HCT116 (cell line): ENCODE measurements at regions not wholly inside any gene's neighbourhood (a gene's known extent, or its start where the extent isn't known, plus 50 kb on each side); places are given as distances from the start of the nearest gene placed in this dataset.

Experiments used
- ATAC-seq: fragments of 200-7000 bp; cut with Tn5 transposase; 2 replicates; pipeline ENCODE4 v1.9.1; 2020; ENCODE audit warnings: mild to moderate bottlenecking, moderate library complexity
- BruUV-seq: library from RNA; stranded (reverse); fragments of 400-500 nt; replicated peaks from 2 replicates; lab custom pipeline; 2021; lab: Mats Ljungman, UMichigan
- CTCF ChIA-PET: fragments of 300-600 bp; sonication (Branson Sonifier 250); formaldehyde crosslinking; loops from one replicate; lab custom pipeline; 2021; ENCODE audit warnings: antibody characterized with exemption; lab: Charles Lee
- POLR2A ChIA-PET: fragments of 300-600, 350-600 bp; sonication (Branson Sonifier 250); formaldehyde crosslinking; loops from one replicate; lab custom pipeline; 2021; ENCODE audit warnings: antibody characterized with exemption; lab: Charles Lee
- RAD21 ChIA-PET, 2 experiments: fragments of 300-600 bp; sonication (Branson Sonifier 250); formaldehyde crosslinking; loops; one replicate each; lab custom pipeline; 2023; ENCODE audit warnings: low total read pairs in 2 of 2; ENCODE audit not compliant: uncharacterized antibody in 2 of 2, unreplicated experiment in 2 of 2, low non-redundant PET in 1 of 2; lab: Charles Lee
- DNase-seq: peaks from one replicate; pipeline ENCODE4 v3.0.0-alpha.2; 2010; ENCODE audit warnings: low read depth, low spot score
- H2AFZ ChIP-seq: fragments of 200-600 bp; shearing (Covaris generic), sonication (generic); 2 replicates; pipeline ENCODE4 v1.6.1; 2017; ENCODE audit warnings: low read depth, mixed run types, mixed read lengths, antibody characterized with exemption, low read length; ENCODE audit not compliant: poor library complexity, severe bottlenecking
- H3K27ac ChIP-seq: 2 replicates; pipeline ENCODE4 v1.5.1; 2012; ENCODE audit warnings: low read depth, low read length
- H3K27me3 ChIP-seq: fragments of 200-600 bp; sonication (generic); 2 replicates; pipeline ENCODE4 v1.6.1; 2016; ENCODE audit warnings: mixed run types, low read length, mixed read lengths; ENCODE audit not compliant: insufficient read depth
- H3K36me3 ChIP-seq, 2 experiments: fragments of 200-500 bp in 1 of 2; fragments of 200-600 bp in 1 of 2; sonication (Bioruptor generic) in 1 of 2; sonication (generic) in 1 of 2; 2 replicates each; pipeline versions ENCODE4 v1.5.1 to v1.6.1; 2014 to 2016; ENCODE audit warnings: low read length in 2 of 2, inconsistent platforms in 1 of 2, mixed read lengths in 1 of 2, mixed run types in 1 of 2; ENCODE audit not compliant: insufficient read depth in 2 of 2, control insufficient read depth in 1 of 2
- H3K4me1 ChIP-seq, 2 experiments: fragments of 200-600 bp in 1 of 2; sonication (generic) in 1 of 2; 2 replicates each; pipeline versions ENCODE4 v1.5.1 to v1.6.1; 2012 to 2017; ENCODE audit warnings: low read length in 2 of 2, inconsistent platforms in 1 of 2, mild to moderate bottlenecking in 1 of 2, mixed read lengths in 1 of 2, mixed run types in 1 of 2, moderate library complexity in 1 of 2; ENCODE audit not compliant: insufficient read depth in 2 of 2, control insufficient read depth in 1 of 2
- H3K4me2 ChIP-seq: fragments of 200-600 bp; sonication (generic); 2 replicates; pipeline ENCODE4 v1.6.1; 2017; ENCODE audit warnings: mixed run types, low read length, mixed read lengths
- H3K4me3 ChIP-seq, 2 experiments: fragments of 200-600 bp in 1 of 2; sonication (generic) in 1 of 2; replicated peaks in 1 of 2; 2 replicates each; pipeline ENCODE4 v1.5.1; 2011 to 2016; ENCODE audit warnings: low read length in 2 of 2, control low read depth in 1 of 2, low read depth in 1 of 2, mild to moderate bottlenecking in 1 of 2, mixed read lengths in 1 of 2, mixed run types in 1 of 2
- H3K79me2 ChIP-seq: fragments of 200-600 bp; sonication (generic); 2 replicates; pipeline ENCODE4 v1.6.1; 2017; ENCODE audit warnings: mild to moderate bottlenecking, mixed run types, low read length, moderate library complexity, mixed read lengths; ENCODE audit not compliant: insufficient read depth
- H3K9ac ChIP-seq: fragments of 200-600 bp; sonication (generic); 2 replicates; pipeline ENCODE4 v1.6.1; 2016; ENCODE audit warnings: low read length, mixed read lengths
- H3K9me2 ChIP-seq: fragments of 200-600 bp; sonication (generic), shearing (Covaris generic); 2 replicates; pipeline ENCODE4 v1.6.1; 2017; ENCODE audit warnings: mixed run types, mild to moderate bottlenecking, moderate library complexity; ENCODE audit not compliant: insufficient read depth
- H3K9me3 ChIP-seq, 2 experiments: fragments of 200-500 bp in 1 of 2; fragments of 200-600 bp in 1 of 2; sonication (Bioruptor generic) in 1 of 2; sonication (generic) in 1 of 2; 2 replicates each; pipeline ENCODE4 v1.6.1; 2014 to 2017; ENCODE audit warnings: low read length in 2 of 2, mixed read lengths in 2 of 2, inconsistent platforms in 1 of 2, low read depth in 1 of 2, mild to moderate bottlenecking in 1 of 2, mixed run types in 1 of 2, moderate library complexity in 1 of 2; ENCODE audit not compliant: control insufficient read depth in 1 of 2, insufficient read depth in 1 of 2
- H4K20me1 ChIP-seq: fragments of 200-600 bp; sonication (generic), shearing (Covaris generic); 2 replicates; pipeline ENCODE4 v1.6.1; 2017; ENCODE audit warnings: mixed run types, mild to moderate bottlenecking, moderate library complexity; ENCODE audit not compliant: insufficient read depth
- CBX3 ChIP-seq: IDR thresholded peaks from 2 replicates; pipeline ENCODE4 v1.6.1; 2012; ENCODE audit warnings: low read depth
- CTCF ChIP-seq, 3 experiments: fragments of 200-600 bp in 1 of 3; sonication (generic) in 1 of 3; IDR thresholded peaks in 2 of 3; conservative IDR thresholded peaks in 1 of 3; 2 replicates each; pipeline ENCODE4 v1.5.1; 2012 to 2017; ENCODE audit warnings: low read depth in 2 of 3, low read length in 2 of 3, antibody characterized with exemption in 1 of 3, borderline replicate concordance in 1 of 3, control low read depth in 1 of 3, mild to moderate bottlenecking in 1 of 3, mixed read lengths in 1 of 3, mixed run types in 1 of 3, moderate library complexity in 1 of 3; ENCODE audit not compliant: insufficient read depth in 1 of 3
- EGR1 ChIP-seq: IDR thresholded peaks from 2 replicates; pipeline ENCODE4 v1.6.1; 2012; ENCODE audit warnings: low read depth
- EZH2 ChIP-seq: fragments of 200-600 bp; sonication (generic); IDR thresholded peaks from 2 replicates; pipeline ENCODE4 v1.6.1; 2017; ENCODE audit warnings: antibody characterized with exemption, mixed run types
- EZH2phosphoT487 ChIP-seq: fragments of 200-600 bp; IDR thresholded peaks from 2 replicates; pipeline ENCODE4 v1.6.1; 2018; ENCODE audit warnings: antibody characterized with exemption, borderline replicate concordance
- JUND ChIP-seq: IDR thresholded peaks from 2 replicates; pipeline ENCODE4 v1.6.1; 2012
- POLR2AphosphoS5 ChIP-seq: IDR thresholded peaks from 2 replicates; pipeline ENCODE4 v1.6.1; 2011; ENCODE audit warnings: mild to moderate bottlenecking, low read depth, low read length, moderate library complexity
- RAD21 ChIP-seq: IDR thresholded peaks from 2 replicates; pipeline ENCODE4 v1.6.1; 2012; ENCODE audit warnings: low read depth, mild to moderate bottlenecking
- REST ChIP-seq: IDR thresholded peaks from 2 replicates; pipeline ENCODE4 v1.6.1; 2012; ENCODE audit warnings: low read depth
- SIN3A ChIP-seq: IDR thresholded peaks from 2 replicates; pipeline ENCODE4 v1.6.1; 2012; ENCODE audit warnings: low read depth
- SP1 ChIP-seq: IDR thresholded peaks from 2 replicates; pipeline ENCODE4 v1.6.1; 2012; ENCODE audit warnings: low read depth
- TCF7L2 ChIP-seq: IDR thresholded peaks from 2 replicates; pipeline ENCODE4 v1.7.0; 2011; ENCODE audit warnings: borderline replicate concordance, inconsistent platforms; ENCODE audit not compliant: insufficient read depth, insufficient read length; ENCODE audit errors: extremely low read depth
- ZBTB33 ChIP-seq: IDR thresholded peaks from 2 replicates; pipeline ENCODE4 v1.6.1; 2011; ENCODE audit warnings: mild to moderate bottlenecking, low read length, moderate library complexity; ENCODE audit not compliant: insufficient replicate concordance; ENCODE audit errors: extremely low read depth
- ZFX ChIP-seq: fragments of 450-650 bp; IDR thresholded peaks from 2 replicates; pipeline ENCODE4 v1.6.1; 2017
- ZNF274 ChIP-seq: fragments of 200-500 bp; sonication (Bioruptor generic); IDR thresholded peaks from 2 replicates; pipeline ENCODE4 v1.6.1; 2014; ENCODE audit warnings: mild to moderate bottlenecking, low read depth, low read length, inconsistent platforms
- intact Hi-C: fragments of 100-400 bp; cut with micrococcal nuclease; formaldehyde crosslinking; loops from 2 replicates; pipeline ENCODE4 v1.10.0; 2022

- Histone ChIP-seq H3K79me2 (no peaks in the 10 kb centered on the region), H3K4me1 (no peaks in the 10 kb centered on the region), H3K27me3 (no peaks in the 10 kb centered on the region), H3K9ac (no peak overlapping the region), H2AFZ (no peak overlapping the region), H3K27ac (no peak overlapping the region), H3K9me3 (peaks cover 27 to 55% of the 10 kb centered on the region in 2 experiments; a peak in 2 of 4 replicates), H3K4me2 (no peak overlapping the region), H3K36me3 (no peaks in the 10 kb centered on the region), H4K20me1 (no peaks in the 10 kb centered on the region), H3K9me2 (no peaks in the 10 kb centered on the region), H3K4me3 (no peak overlapping the region)
- TF ChIP-seq TCF7L2, result no peak
- TF ChIP-seq EGR1, result no peak
- TF ChIP-seq ZFX, result no peak
- no peak for TF ChIP-seq EZH2phosphoT487
- TF ChIP-seq ZBTB33, result no peak
- ChIA-PET POLR2A (no interaction called here), RAD21 (no interaction called here), CTCF (no interaction called here)
- intact Hi-C loops, result no loop called here
- no peak for ATAC-seq
- BruUV-seq, result no TSS peak
- no peak for DNase-seq
These were observed 398.1 kb downstream of the OCA2 start for GRCh38 chr15:27701014-27701413.

- POLR2A ChIA-PET, result no interaction called here
- ATAC-seq (no peak), DNase-seq (no peak)
- no peak overlapping the region for H3K4me2 ChIP-seq
- H3K27me3 ChIP-seq, result no peaks in the 10 kb centered on the region
- no peak overlapping the region for H3K9ac ChIP-seq
- no peaks in the 10 kb centered on the region for H4K20me1 ChIP-seq
- H3K9me3 ChIP-seq, result peaks cover 23 to 64% of the 10 kb centered on the region in 2 experiments; a peak in 2 of 4 replicates
- H3K4me1 ChIP-seq, result no peaks in the 10 kb centered on the region
- no TSS peak for BruUV-seq
- no peak overlapping the region for H2AFZ ChIP-seq
- no peaks in the 10 kb centered on the region for H3K9me2 ChIP-seq
- no peak overlapping the region for H3K27ac ChIP-seq
- H3K79me2 ChIP-seq, result no peaks in the 10 kb centered on the region
- RAD21 ChIA-PET, result no interaction called here
- no peaks in the 10 kb centered on the region for H3K36me3 ChIP-seq
- CTCF ChIA-PET, result no interaction called here
- intact Hi-C loops, result no loop called here
- no peak overlapping the region for H3K4me3 ChIP-seq
- TF ChIP-seq POLR2AphosphoS5, result no peak
- TF ChIP-seq JUND, result no peak
- TF ChIP-seq SIN3A, result no peak
- no peak for TF ChIP-seq EZH2
- TF ChIP-seq CBX3, result no peak
- TF ChIP-seq REST, result no peak
- TF ChIP-seq EGR1, result no peak
- TF ChIP-seq SP1, result no peak
- no peak for TF ChIP-seq CTCF (IDR thresholded peaks at IDR 0.05 in 2 of 3, conservative IDR thresholded peaks at IDR 0.05 in 1 of 3; ENCODE audit: borderline replicate concordance in 1 of 3, insufficient read depth in 1 of 3, low read depth in 2 of 3, low read length in 2 of 3)
- no peak for TF ChIP-seq RAD21
- TF ChIP-seq ZNF274, result no peak
These were observed 399.4 kb downstream of the OCA2 start for GRCh38 chr15:27699699-27700098.
